Astrocyte of the spinal cord (primary cell): ENCODE measurements at regions not wholly inside any gene's neighbourhood (a gene's known extent, or its start where the extent isn't known, plus 50 kb on each side); places are given as distances from the start of the nearest gene placed in this dataset.

ENCODE experiments used
- DNase-seq: peaks from one replicate; pipeline ENCODE4 v3.0.0; 2011; ENCODE audit warnings: low read depth, low spot score
- H3K4me3 ChIP-seq: 2 replicates; pipeline ENCODE4 v1.5.1; 2011; ENCODE audit warnings: low read depth, mild to moderate bottlenecking, low read length, moderate library complexity
- CTCF ChIP-seq: IDR thresholded peaks from 2 replicates; pipeline ENCODE4 v1.5.1; 2012; ENCODE audit warnings: low read depth, mild to moderate bottlenecking, low read length, inconsistent platforms
- in situ Hi-C: cut with HindIII; loops from 2 replicates; pipeline ENCODE4 v1.10.0; 2017; ENCODE audit warnings: low sequenced_read_pairs

- no peak for DNase-seq
- TF ChIP-seq CTCF, result no peak
- H3K4me3 ChIP-seq, result no peak overlapping the region
- in situ Hi-C loops, result no loop called here
Observed at GRCh38 chr2:104416339-104417000, 437.4 kb upstream of the POU3F3 start.

- no peak for DNase-seq
- H3K4me3 ChIP-seq, result no peak overlapping the region
- in situ Hi-C loops, result no loop called here
- no peak for TF ChIP-seq CTCF
Observed at GRCh38 chr2:104420420-104420819, 433.5 kb upstream of the POU3F3 start.

- in situ Hi-C loops, result no loop called here
- DNase-seq, result no peak
- no peak for TF ChIP-seq CTCF
- no peak overlapping the region for H3K4me3 ChIP-seq
Observed at GRCh38 chr2:104420953-104421352, 433.0 kb upstream of the POU3F3 start.

GRCh38 chr2:104425850-104426595 is 427.9 kb upstream of the POU3F3 start:
- no peak for TF ChIP-seq CTCF
- in situ Hi-C loops, result no loop called here
- no peak for DNase-seq
- H3K4me3 ChIP-seq, result no peak overlapping the region

GRCh38 chr2:104428155-104428554 is 425.8 kb upstream of the POU3F3 start:
- no peak for TF ChIP-seq CTCF
- no peak for DNase-seq
- in situ Hi-C loops, result no loop called here
- H3K4me3 ChIP-seq, result no peak overlapping the region

- TF ChIP-seq CTCF, result no peak
- DNase-seq, result no peak
- no peak overlapping the region for H3K4me3 ChIP-seq
- in situ Hi-C loops, result no loop called here
Observed at GRCh38 chr2:104429639-104430358, 424.1 kb upstream of the POU3F3 start.
